GM18508 (cell line): ENCODE measurements at regions not wholly inside any gene's neighbourhood (a gene's known extent, or its start where the extent isn't known, plus 50 kb on each side); places are given as distances from the start of the nearest gene placed in this dataset.

Experiments used
- ATAC-seq: cut with Tn5 transposase; IDR thresholded peaks from one replicate; pipeline ENCODE4 v1.9.1; 2021; ENCODE audit warnings: moderate number of reproducible peaks; ENCODE audit not compliant: insufficient read depth, unreplicated experiment

GRCh38 chrX:68902706-68903504 is 74.1 kb downstream of the EFNB1 start:
- no peak for ATAC-seq

DNA sequence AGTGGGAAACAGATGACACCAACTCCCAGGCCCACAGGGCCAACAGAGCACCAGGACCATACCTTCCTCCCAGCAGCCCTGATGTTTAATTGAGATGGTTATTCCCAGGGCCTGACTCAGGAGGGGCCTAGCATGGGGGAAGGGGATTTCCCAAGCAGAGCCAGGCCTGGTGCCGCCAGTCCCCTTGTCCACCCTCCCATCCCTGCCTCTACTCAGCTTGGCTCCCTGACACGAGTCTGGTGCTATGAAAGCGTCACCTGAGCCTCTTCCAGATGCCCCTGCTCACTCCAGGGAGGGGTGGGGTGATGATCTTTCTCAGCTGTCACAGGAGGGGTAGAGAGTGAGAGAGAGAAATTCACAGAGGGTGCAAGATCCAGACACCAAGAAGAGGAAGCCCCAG is 72.7 kb downstream of the EFNB1 start:
- ATAC-seq: no peak

GRCh38 chrX:68898598-68898997 is 69.8 kb downstream of the EFNB1 start:
- no peak for ATAC-seq

DNA sequence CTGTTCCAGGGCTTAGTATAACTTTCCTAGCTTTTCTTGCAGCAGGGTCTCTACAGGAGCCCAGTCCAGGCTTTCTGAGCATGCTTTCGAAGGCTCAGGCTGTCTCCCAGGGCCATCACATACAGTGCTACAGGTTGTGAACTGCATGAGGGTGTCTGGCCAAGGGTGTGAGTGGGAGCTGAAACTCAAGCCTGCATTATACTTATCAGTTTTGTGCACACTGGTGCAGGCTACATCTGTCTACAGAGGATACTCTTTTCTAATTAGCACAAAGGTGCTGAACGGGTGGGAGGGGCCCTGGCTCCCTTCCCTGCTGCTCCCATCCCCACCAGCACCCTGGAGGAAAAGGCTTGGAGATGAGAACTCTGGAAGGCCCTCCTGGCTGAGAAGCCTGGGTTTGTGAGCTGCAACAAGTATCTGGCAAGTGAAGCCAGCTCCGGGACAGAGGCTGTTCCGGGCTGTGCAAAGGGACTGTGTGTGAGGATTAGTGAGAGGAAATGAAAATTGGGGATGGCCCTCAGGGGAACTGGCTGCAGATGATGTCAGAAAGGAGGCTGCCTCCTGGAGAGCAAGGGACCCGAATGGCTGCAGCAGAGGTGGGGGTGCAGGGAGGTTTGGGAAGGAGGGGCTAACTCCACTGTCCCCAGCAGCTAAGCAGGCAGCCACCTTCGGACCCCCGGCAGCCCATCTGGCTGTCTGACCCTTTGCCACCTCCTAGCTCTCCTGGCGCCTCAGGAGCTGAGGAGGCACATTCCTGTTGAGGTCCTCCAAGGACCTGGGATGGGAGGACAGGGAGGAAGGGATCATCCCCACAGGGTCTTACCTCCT is 68.5 kb downstream of the EFNB1 start:
- no peak for ATAC-seq

DNA sequence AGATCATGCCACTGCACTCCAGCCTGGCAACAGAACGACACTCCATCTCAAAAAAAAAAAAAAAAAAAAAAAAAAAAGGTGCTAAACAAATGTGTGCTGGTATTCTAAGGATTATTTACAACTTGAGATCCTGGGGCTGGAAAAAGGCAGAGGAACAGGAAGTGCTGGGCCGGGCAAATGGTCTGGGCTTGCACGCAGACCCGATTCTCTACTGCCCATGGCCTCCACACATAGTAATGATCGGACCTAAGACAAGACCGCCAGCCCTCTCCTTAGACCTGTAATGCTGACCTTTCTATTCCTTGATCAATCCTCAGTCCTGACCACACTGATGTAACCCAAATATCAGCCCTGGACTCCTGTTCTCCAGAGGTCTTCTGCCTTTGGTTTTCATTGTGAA is 67.8 kb downstream of the EFNB1 start:
- ATAC-seq: no peak

GRCh38 chrX:68895778-68896177 is 67.0 kb downstream of the EFNB1 start:
- ATAC-seq: no peak

DNA sequence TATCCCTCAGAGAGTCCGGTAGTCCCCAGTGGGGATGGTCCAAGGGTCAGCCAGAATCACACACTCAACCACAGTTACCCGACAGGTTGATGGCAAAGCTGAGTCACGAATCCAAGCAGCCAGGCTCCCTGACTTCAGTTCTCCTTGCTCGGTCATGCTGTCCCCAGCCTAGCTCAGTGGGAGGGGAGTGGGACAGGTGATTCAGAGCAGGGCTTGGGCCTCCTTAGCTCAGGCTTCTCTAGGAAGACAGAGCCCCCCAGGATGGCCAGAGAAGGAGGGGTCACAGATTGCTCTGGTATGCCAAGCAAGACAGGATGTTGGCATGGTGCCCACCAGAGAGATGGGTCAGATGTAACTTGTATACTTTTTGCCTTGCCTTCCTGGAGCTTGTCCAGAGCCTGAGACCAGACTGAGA is 66.5 kb downstream of the EFNB1 start:
- ATAC-seq: no peak

- ATAC-seq: no peak
These were observed 65.9 kb downstream of the EFNB1 start for GRCh38 chrX:68894513-68895340.

- no peak for ATAC-seq
These were observed 65.3 kb downstream of the EFNB1 start for GRCh38 chrX:68894142-68894512.

DNA sequence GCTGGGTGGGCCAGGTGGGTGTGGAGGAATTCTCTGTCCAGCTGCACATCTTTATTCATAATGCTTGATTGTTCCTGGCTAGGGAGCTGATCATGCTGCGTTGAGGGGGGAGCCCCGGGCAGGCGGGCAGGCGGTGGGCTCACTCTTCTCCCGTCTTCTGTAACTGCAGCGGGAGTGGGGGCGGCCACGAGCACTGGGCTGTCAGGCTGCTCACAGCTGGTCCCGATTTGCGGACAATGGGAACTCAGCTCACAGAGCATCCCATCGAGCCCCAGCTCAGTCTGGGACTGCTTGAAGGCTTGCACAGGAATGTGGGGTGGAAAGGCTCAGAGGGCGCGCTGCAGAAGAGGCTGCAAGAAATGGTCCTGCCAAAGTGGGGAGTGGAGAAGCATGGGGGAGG is 63.8 kb downstream of the EFNB1 start:
- no peak for ATAC-seq

DNA sequence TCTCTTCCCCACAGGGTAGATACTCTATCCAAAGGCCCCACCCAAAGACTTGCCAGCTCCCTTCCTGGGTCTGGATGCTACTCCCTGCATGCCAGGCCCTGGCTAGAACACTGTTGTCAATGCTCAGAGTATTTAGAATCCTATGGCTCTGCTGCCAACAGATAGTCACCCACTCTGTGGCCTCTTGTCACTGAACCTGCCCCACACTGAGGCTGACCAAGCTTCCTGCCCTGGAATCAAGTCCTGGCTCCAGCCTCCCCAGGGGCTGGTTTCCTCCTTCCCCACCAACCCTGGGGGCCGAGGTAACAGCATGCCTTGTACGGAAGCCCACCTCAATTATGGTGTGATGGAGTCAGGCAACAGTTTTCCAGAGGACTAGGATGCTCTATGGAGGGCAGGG is 63.3 kb downstream of the EFNB1 start:
- ATAC-seq: no peak
